A673 (cell line): ENCODE measurements at regions not wholly inside any gene's neighbourhood (a gene's known extent, or its start where the extent isn't known, plus 50 kb on each side); places are given as distances from the start of the nearest gene placed in this dataset.

Experiments used
- CTCF ChIP-seq: fragments of 300-800, 200-600 bp; sonication (generic); conservative IDR thresholded peaks from 2 replicates; pipeline ENCODE4 v1.5.1; 2017; ENCODE audit warnings: low read depth, mild to moderate bottlenecking, antibody characterized with exemption, low read length, moderate library complexity, mixed read lengths
- EZH2 ChIP-seq: fragments of 200-600 bp; sonication (generic); IDR thresholded peaks from 2 replicates; pipeline ENCODE4 v1.6.1; 2017; ENCODE audit warnings: borderline replicate concordance, low read depth, mild to moderate bottlenecking, mixed read lengths, antibody characterized with exemption, low read length; ENCODE audit not compliant: poor library complexity, severe bottlenecking

- TF ChIP-seq CTCF = no peak
- no peak for TF ChIP-seq EZH2
Observed at GRCh38 chr12:84492351-84492883, 420.2 kb downstream of the SLC6A15 start.
